Esophagus squamous epithelium (tissue), 4 donors: ENCODE measurements at regions not wholly inside any gene's neighbourhood (a gene's known extent, or its start where the extent isn't known, plus 50 kb on each side); places are given as distances from the start of the nearest gene placed in this dataset.

Source experiments
- POLR2A ChIP-seq, 4 donors: fragments of 450-650 bp; IDR thresholded peaks; one replicate each; pipeline ENCODE4 v1.6.1; 2017; ENCODE audit warnings: antibody characterized with exemption in 4 of 4, mild to moderate bottlenecking in 4 of 4, moderate library complexity in 3 of 4
- TF ChIP-seq, protein P1 (sequence below), 6 experiments: fragments of 450-650 bp in 4 of 6; fragments of 200-600 bp in 2 of 6; sonication (generic) in 2 of 6; IDR thresholded peaks; one replicate each; pipeline ENCODE4 v1.5.1; 2016 to 2019; ENCODE audit warnings: antibody characterized with exemption in 6 of 6, mild to moderate bottlenecking in 4 of 6, moderate library complexity in 4 of 6

GRCh38 chr5:147055850-147056566 lies 177.5 kb upstream of the PPP2R2B start:
- TF ChIP-seq, protein P1, sequence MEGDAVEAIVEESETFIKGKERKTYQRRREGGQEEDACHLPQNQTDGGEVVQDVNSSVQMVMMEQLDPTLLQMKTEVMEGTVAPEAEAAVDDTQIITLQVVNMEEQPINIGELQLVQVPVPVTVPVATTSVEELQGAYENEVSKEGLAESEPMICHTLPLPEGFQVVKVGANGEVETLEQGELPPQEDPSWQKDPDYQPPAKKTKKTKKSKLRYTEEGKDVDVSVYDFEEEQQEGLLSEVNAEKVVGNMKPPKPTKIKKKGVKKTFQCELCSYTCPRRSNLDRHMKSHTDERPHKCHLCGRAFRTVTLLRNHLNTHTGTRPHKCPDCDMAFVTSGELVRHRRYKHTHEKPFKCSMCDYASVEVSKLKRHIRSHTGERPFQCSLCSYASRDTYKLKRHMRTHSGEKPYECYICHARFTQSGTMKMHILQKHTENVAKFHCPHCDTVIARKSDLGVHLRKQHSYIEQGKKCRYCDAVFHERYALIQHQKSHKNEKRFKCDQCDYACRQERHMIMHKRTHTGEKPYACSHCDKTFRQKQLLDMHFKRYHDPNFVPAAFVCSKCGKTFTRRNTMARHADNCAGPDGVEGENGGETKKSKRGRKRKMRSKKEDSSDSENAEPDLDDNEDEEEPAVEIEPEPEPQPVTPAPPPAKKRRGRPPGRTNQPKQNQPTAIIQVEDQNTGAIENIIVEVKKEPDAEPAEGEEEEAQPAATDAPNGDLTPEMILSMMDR (IDR thresholded peaks at IDR 0.05) = no peak
- TF ChIP-seq POLR2A (IDR thresholded peaks at IDR 0.05) = no peak
